ENCODE measurements at regions not wholly inside any gene's neighbourhood (a gene's known extent, or its start where the extent isn't known, plus 50 kb on each side); places are given as distances from the start of the nearest gene placed in this dataset.

GRCh38 chr2:146678516-146678915, 1166.3 kb upstream of the ACVR2A start:
- Histone ChIP-seq H3K4me3 (ENCODE audit: low read length in 2 of 2) (no peak overlapping the region), H3K27me3 (ENCODE audit: control insufficient read depth in 1 of 2, insufficient read depth in 2 of 2, low read length in 1 of 2) (peaks cover 0 to 2% of the 10 kb centered on the region in 2 donors), H3K4me1 (ENCODE audit: control insufficient read depth in 1 of 2, insufficient read depth in 2 of 2, low read length in 2 of 2) (no peaks in the 10 kb centered on the region), H3K36me3 (ENCODE audit: control insufficient read depth in 1 of 2, insufficient read depth in 2 of 2, low read length in 1 of 2) (no peaks in the 10 kb centered on the region), H3K9me3 (ENCODE audit: control insufficient read depth, low read length) (no peaks in the 10 kb centered on the region), H3K27ac (ENCODE audit: low read depth in 1 of 2, low read length in 2 of 2) (no peak overlapping the region)
- intact Hi-C loops (cut with DNase I): no loop called here
- ATAC-seq (ENCODE audit: low FRiP score): no peak
- WGBS, 2 donors: 90 to 93% methylated on average over 5 of the region's 5 CpGs
- DNase-seq: no peak

GRCh38 chr2:146677280-146677679, 1167.5 kb upstream of the ACVR2A start:
- no peaks in the 10 kb centered on the region for H3K4me1 ChIP-seq (ENCODE audit: control insufficient read depth in 1 of 2, insufficient read depth in 2 of 2, low read length in 2 of 2)
- peaks cover 0 to 2% of the 10 kb centered on the region in 2 donors for H3K27me3 ChIP-seq (ENCODE audit: control insufficient read depth in 1 of 2, insufficient read depth in 2 of 2, low read length in 1 of 2)
- intact Hi-C loops (cut with DNase I): no loop called here
- ATAC-seq (ENCODE audit: low FRiP score) (no peak), DNase-seq (no peak)
- no peak overlapping the region for H3K4me3 ChIP-seq (ENCODE audit: low read length in 2 of 2)
- H3K27ac ChIP-seq (ENCODE audit: low read depth in 1 of 2, low read length in 2 of 2): no peak overlapping the region
- H3K36me3 ChIP-seq (ENCODE audit: control insufficient read depth in 1 of 2, insufficient read depth in 2 of 2, low read length in 1 of 2): no peaks in the 10 kb centered on the region
- no peaks in the 10 kb centered on the region for H3K9me3 ChIP-seq (ENCODE audit: control insufficient read depth, low read length)

GRCh38 chr2:146669735-146670134, 1175.1 kb upstream of the ACVR2A start:
- H3K4me1 ChIP-seq (ENCODE audit: control insufficient read depth in 1 of 2, insufficient read depth in 2 of 2, low read length in 2 of 2): no peaks in the 10 kb centered on the region
- no peaks in the 10 kb centered on the region for H3K27me3 ChIP-seq (ENCODE audit: control insufficient read depth in 1 of 2, insufficient read depth in 2 of 2, low read length in 1 of 2)
- intact Hi-C loops (cut with DNase I): no loop called here
- no peak for ATAC-seq (ENCODE audit: low FRiP score)
- 88 to 91% methylated on average over 3 of the region's 3 CpGs for WGBS, 2 donors
- no peak overlapping the region for H3K27ac ChIP-seq (ENCODE audit: low read depth in 1 of 2, low read length in 2 of 2)
- DNase-seq: no peak
- no peak overlapping the region for H3K4me3 ChIP-seq (ENCODE audit: low read length in 2 of 2)
- H3K9me3 ChIP-seq (ENCODE audit: control insufficient read depth, low read length): no peaks in the 10 kb centered on the region
- H3K36me3 ChIP-seq (ENCODE audit: control insufficient read depth in 1 of 2, insufficient read depth in 2 of 2, low read length in 1 of 2): no peaks in the 10 kb centered on the region

GRCh38 chr2:146666340-146666739, 1178.5 kb upstream of the ACVR2A start:
- intact Hi-C loops (cut with DNase I): no loop called here
- no peak for ATAC-seq (ENCODE audit: low FRiP score)
- no peak overlapping the region for H3K4me3 ChIP-seq (ENCODE audit: low read length in 2 of 2)
- H3K27me3 ChIP-seq (ENCODE audit: control insufficient read depth in 1 of 2, insufficient read depth in 2 of 2, low read length in 1 of 2): no peaks in the 10 kb centered on the region
- no peaks in the 10 kb centered on the region for H3K4me1 ChIP-seq (ENCODE audit: control insufficient read depth in 1 of 2, insufficient read depth in 2 of 2, low read length in 2 of 2)
- 88 to 95% methylated on average over 1 of the region's 1 CpG for WGBS, 2 donors
- no peak for DNase-seq
- no peak overlapping the region for H3K27ac ChIP-seq (ENCODE audit: low read depth in 1 of 2, low read length in 2 of 2)
- H3K9me3 ChIP-seq (ENCODE audit: control insufficient read depth, low read length): no peaks in the 10 kb centered on the region
- H3K36me3 ChIP-seq (ENCODE audit: control insufficient read depth in 1 of 2, insufficient read depth in 2 of 2, low read length in 1 of 2): no peaks in the 10 kb centered on the region

- Histone ChIP-seq H3K9me3 (ENCODE audit: control insufficient read depth, low read length) (no peaks in the 10 kb centered on the region), H3K27me3 (ENCODE audit: control insufficient read depth in 1 of 2, insufficient read depth in 2 of 2, low read length in 1 of 2) (no peaks in the 10 kb centered on the region), H3K4me3 (ENCODE audit: low read length in 2 of 2) (no peak overlapping the region), H3K36me3 (ENCODE audit: control insufficient read depth in 1 of 2, insufficient read depth in 2 of 2, low read length in 1 of 2) (no peaks in the 10 kb centered on the region), H3K27ac (ENCODE audit: low read depth in 1 of 2, low read length in 2 of 2) (no peak overlapping the region), H3K4me1 (ENCODE audit: control insufficient read depth in 1 of 2, insufficient read depth in 2 of 2, low read length in 2 of 2) (no peaks in the 10 kb centered on the region)
- intact Hi-C loops (cut with DNase I): no loop called here
- no peak for DNase-seq
- no peak for ATAC-seq (ENCODE audit: low FRiP score)
Observed at GRCh38 chr2:146665800-146666199, 1179.0 kb upstream of the ACVR2A start.

- no peaks in the 10 kb centered on the region for H3K27me3 ChIP-seq (ENCODE audit: control insufficient read depth in 1 of 2, insufficient read depth in 2 of 2, low read length in 1 of 2)
- H3K4me3 ChIP-seq (ENCODE audit: low read length in 2 of 2): no peak overlapping the region
- H3K27ac ChIP-seq (ENCODE audit: low read depth in 1 of 2, low read length in 2 of 2): no peak overlapping the region
- intact Hi-C loops (cut with DNase I): no loop called here
- H3K4me1 ChIP-seq (ENCODE audit: control insufficient read depth in 1 of 2, insufficient read depth in 2 of 2, low read length in 2 of 2): no peaks in the 10 kb centered on the region
- DNase-seq (no peak), ATAC-seq (ENCODE audit: low FRiP score) (no peak)
- H3K36me3 ChIP-seq (ENCODE audit: control insufficient read depth in 1 of 2, insufficient read depth in 2 of 2, low read length in 1 of 2): no peaks in the 10 kb centered on the region
- no peaks in the 10 kb centered on the region for H3K9me3 ChIP-seq (ENCODE audit: control insufficient read depth, low read length)
Observed at GRCh38 chr2:146661473-146662096, 1183.2 kb upstream of the ACVR2A start.

- DNase-seq (no peak), ATAC-seq (ENCODE audit: low FRiP score) (no peak)
- no peaks in the 10 kb centered on the region for H3K4me1 ChIP-seq (ENCODE audit: control insufficient read depth in 1 of 2, insufficient read depth in 2 of 2, low read length in 2 of 2)
- H3K27ac ChIP-seq (ENCODE audit: low read depth in 1 of 2, low read length in 2 of 2): no peak overlapping the region
- H3K4me3 ChIP-seq (ENCODE audit: low read length in 2 of 2): no peak overlapping the region
- no peaks in the 10 kb centered on the region for H3K27me3 ChIP-seq (ENCODE audit: control insufficient read depth in 1 of 2, insufficient read depth in 2 of 2, low read length in 1 of 2)
- 92 to 94% methylated on average over 1 of the region's 1 CpG for WGBS, 2 donors
- H3K36me3 ChIP-seq (ENCODE audit: control insufficient read depth in 1 of 2, insufficient read depth in 2 of 2, low read length in 1 of 2): no peaks in the 10 kb centered on the region
- H3K9me3 ChIP-seq (ENCODE audit: control insufficient read depth, low read length): no peaks in the 10 kb centered on the region
- intact Hi-C loops (cut with DNase I): no loop called here
Observed at GRCh38 chr2:146659976-146660375, 1184.9 kb upstream of the ACVR2A start.

GRCh38 chr2:146652311-146652710, 1192.5 kb upstream of the ACVR2A start:
- Histone ChIP-seq H3K27me3 (ENCODE audit: control insufficient read depth in 1 of 2, insufficient read depth in 2 of 2, low read length in 1 of 2) (no peaks in the 10 kb centered on the region), H3K27ac (ENCODE audit: low read depth in 1 of 2, low read length in 2 of 2) (no peak overlapping the region), H3K4me3 (ENCODE audit: low read length in 2 of 2) (no peak overlapping the region), H3K9me3 (ENCODE audit: control insufficient read depth, low read length) (no peaks in the 10 kb centered on the region), H3K4me1 (ENCODE audit: control insufficient read depth in 1 of 2, insufficient read depth in 2 of 2, low read length in 2 of 2) (no peaks in the 10 kb centered on the region), H3K36me3 (ENCODE audit: control insufficient read depth in 1 of 2, insufficient read depth in 2 of 2, low read length in 1 of 2) (no peaks in the 10 kb centered on the region)
- DNase-seq: no peak
- intact Hi-C loops (cut with DNase I): no loop called here
- 23 to 29% methylated on average over 2 of the region's 2 CpGs for WGBS, 2 donors
- ATAC-seq (ENCODE audit: low FRiP score): no peak

GRCh38 chr2:146651361-146651760, 1193.5 kb upstream of the ACVR2A start:
- Histone ChIP-seq H3K36me3 (ENCODE audit: control insufficient read depth in 1 of 2, insufficient read depth in 2 of 2, low read length in 1 of 2) (no peaks in the 10 kb centered on the region), H3K27ac (ENCODE audit: low read depth in 1 of 2, low read length in 2 of 2) (no peak overlapping the region), H3K9me3 (ENCODE audit: control insufficient read depth, low read length) (no peaks in the 10 kb centered on the region), H3K4me3 (ENCODE audit: low read length in 2 of 2) (no peak overlapping the region), H3K27me3 (ENCODE audit: control insufficient read depth in 1 of 2, insufficient read depth in 2 of 2, low read length in 1 of 2) (no peaks in the 10 kb centered on the region), H3K4me1 (ENCODE audit: control insufficient read depth in 1 of 2, insufficient read depth in 2 of 2, low read length in 2 of 2) (no peaks in the 10 kb centered on the region)
- DNase-seq (no peak), ATAC-seq (ENCODE audit: low FRiP score) (no peak)
- 78 to 79% methylated on average over 3 of the region's 3 CpGs for WGBS, 2 donors
- intact Hi-C loops (cut with DNase I): no loop called here
